Neural crest cell (in vitro differentiated cells): ENCODE measurements at regions not wholly inside any gene's neighbourhood (a gene's known extent, or its start where the extent isn't known, plus 50 kb on each side); places are given as distances from the start of the nearest gene placed in this dataset.

Source experiments
- DNase-seq: peaks from one replicate; pipeline ENCODE4 v3.0.0; 2021; ENCODE audit warnings: low read depth, mixed read lengths, low spot score
- H3K27ac Mint-ChIP-seq: one replicate; pipeline ENCODE4 v1.8.0; 2021; ENCODE audit warnings: mild to moderate bottlenecking, mixed read lengths; ENCODE audit not compliant: unreplicated experiment
- H3K27me3 Mint-ChIP-seq: 2 replicates; pipeline ENCODE4 v1.8.0; 2021; ENCODE audit warnings: low read depth, mild to moderate bottlenecking, mixed read lengths
- H3K36me3 Mint-ChIP-seq: 2 replicates; pipeline ENCODE4 v1.8.0; 2021; ENCODE audit warnings: low read depth, mild to moderate bottlenecking, mixed read lengths
- H3K4me1 Mint-ChIP-seq: 2 replicates; pipeline ENCODE4 v1.8.0; 2021; ENCODE audit warnings: mixed read lengths
- H3K4me3 Mint-ChIP-seq: one replicate; pipeline ENCODE4 v1.8.0; 2021; ENCODE audit warnings: mild to moderate bottlenecking, mixed read lengths
- H3K9me3 Mint-ChIP-seq: 2 replicates; pipeline ENCODE4 v1.8.0; 2021; ENCODE audit warnings: mixed read lengths
- CTCF ChIP-seq: fragments of 200-600 bp; sonication (generic); conservative IDR thresholded peaks from 2 replicates; pipeline ENCODE4 v1.5.0; 2021; ENCODE audit warnings: antibody characterized with exemption, mild to moderate bottlenecking

GRCh38 chr7:125431349-125431748 is 501.7 kb upstream of the POT1 start:
- Mint-ChIP-seq H3K9me3 (no peaks in the 10 kb centered on the region), H3K4me1 (no peaks in the 10 kb centered on the region), H3K4me3 (no peak overlapping the region), H3K36me3 (no peaks in the 10 kb centered on the region), H3K27me3 (no peaks in the 10 kb centered on the region), H3K27ac (no peak overlapping the region)
- no peak for DNase-seq
- TF ChIP-seq CTCF: no peak

GRCh38 chr7:125430013-125430412 is 500.4 kb upstream of the POT1 start:
- Mint-ChIP-seq H3K27me3 (no peaks in the 10 kb centered on the region), H3K4me1 (no peaks in the 10 kb centered on the region), H3K4me3 (no peak overlapping the region), H3K27ac (no peak overlapping the region), H3K9me3 (no peaks in the 10 kb centered on the region), H3K36me3 (no peaks in the 10 kb centered on the region)
- TF ChIP-seq CTCF: no peak
- DNase-seq: no peak

GRCh38 chr7:125427676-125428075 is 498.1 kb upstream of the POT1 start:
- no peaks in the 10 kb centered on the region for H3K27me3 Mint-ChIP-seq
- no peak for DNase-seq
- H3K36me3 Mint-ChIP-seq: no peaks in the 10 kb centered on the region
- no peak overlapping the region for H3K27ac Mint-ChIP-seq
- H3K4me1 Mint-ChIP-seq: no peaks in the 10 kb centered on the region
- H3K4me3 Mint-ChIP-seq: no peak overlapping the region
- no peak for TF ChIP-seq CTCF
- no peaks in the 10 kb centered on the region for H3K9me3 Mint-ChIP-seq

- Mint-ChIP-seq H3K27ac (no peak overlapping the region), H3K9me3 (peaks cover 5% of the 10 kb centered on the region), H3K4me3 (no peak overlapping the region)
Observed at GRCh38 chr7:125425506-125425905, 495.9 kb upstream of the POT1 start.

GRCh38 chr7:125424721-125425120 is 495.1 kb upstream of the POT1 start:
- no peaks in the 10 kb centered on the region for H3K27me3 Mint-ChIP-seq
- no peak for TF ChIP-seq CTCF
- no peak for DNase-seq
- H3K27ac Mint-ChIP-seq: no peak overlapping the region
- H3K9me3 Mint-ChIP-seq: peaks cover 8% of the 10 kb centered on the region
- no peaks in the 10 kb centered on the region for H3K36me3 Mint-ChIP-seq
- no peak overlapping the region for H3K4me3 Mint-ChIP-seq
- no peaks in the 10 kb centered on the region for H3K4me1 Mint-ChIP-seq

More at GRCh38 chr7:125425506-125425905, 495.9 kb upstream of the POT1 start:
- Mint-ChIP-seq H3K36me3 (no peaks in the 10 kb centered on the region), H3K27me3 (no peaks in the 10 kb centered on the region), H3K4me1 (no peaks in the 10 kb centered on the region)
- no peak for TF ChIP-seq CTCF
- no peak for DNase-seq
